ENCODE measurements at regions not wholly inside any gene's neighbourhood (a gene's known extent, or its start where the extent isn't known, plus 50 kb on each side); places are given as distances from the start of the nearest gene placed in this dataset.
"Not testable (repeated sequence)": the region's sequence is repeated elsewhere in the genome, so short reads cannot be mapped to it uniquely, and the experiment has no call there.

DNA sequence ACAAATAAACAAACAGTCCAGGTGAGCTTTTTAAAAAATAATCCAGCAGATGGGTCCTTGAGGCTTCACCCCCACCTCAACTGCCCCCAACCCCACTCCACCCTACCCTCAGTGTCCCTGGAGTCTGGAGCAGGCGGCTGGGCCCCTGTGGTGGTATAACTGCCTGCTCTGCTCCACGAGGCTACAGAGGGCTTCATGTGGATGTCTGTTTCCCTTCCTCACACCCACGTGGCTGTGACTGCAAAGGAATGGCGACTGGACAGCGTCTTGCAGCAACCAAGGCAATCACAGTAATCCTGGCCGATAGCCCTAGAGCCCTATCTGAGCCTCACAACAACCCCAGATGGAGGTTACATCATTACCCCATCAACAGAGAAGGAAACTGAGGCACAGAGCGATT, 76.5 kb downstream of the SLC2A10 start:
- no peak for DNase-seq (ENCODE audit: low read depth)

DNA sequence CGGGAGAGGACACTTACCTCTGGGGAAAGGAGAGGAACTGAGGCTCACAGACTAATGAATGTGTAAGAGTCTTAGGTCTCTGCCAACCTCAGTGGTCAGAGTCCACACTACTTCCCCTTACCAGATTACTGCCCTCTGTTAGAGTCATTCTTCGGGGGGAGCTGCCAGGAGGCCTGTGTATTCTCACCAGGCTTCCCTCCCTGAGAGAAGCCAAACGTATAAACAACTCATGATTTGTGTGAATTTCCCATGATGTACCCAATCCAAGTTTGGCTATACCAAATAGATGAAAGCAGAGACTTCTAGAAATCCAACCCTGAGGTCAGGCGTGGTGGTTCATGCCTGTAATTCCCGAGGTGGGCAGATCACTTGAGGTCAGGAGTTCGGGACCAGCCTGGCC, 77.1 kb downstream of the SLC2A10 start:
- DNase-seq (ENCODE audit: low read depth) = no peak

DNA sequence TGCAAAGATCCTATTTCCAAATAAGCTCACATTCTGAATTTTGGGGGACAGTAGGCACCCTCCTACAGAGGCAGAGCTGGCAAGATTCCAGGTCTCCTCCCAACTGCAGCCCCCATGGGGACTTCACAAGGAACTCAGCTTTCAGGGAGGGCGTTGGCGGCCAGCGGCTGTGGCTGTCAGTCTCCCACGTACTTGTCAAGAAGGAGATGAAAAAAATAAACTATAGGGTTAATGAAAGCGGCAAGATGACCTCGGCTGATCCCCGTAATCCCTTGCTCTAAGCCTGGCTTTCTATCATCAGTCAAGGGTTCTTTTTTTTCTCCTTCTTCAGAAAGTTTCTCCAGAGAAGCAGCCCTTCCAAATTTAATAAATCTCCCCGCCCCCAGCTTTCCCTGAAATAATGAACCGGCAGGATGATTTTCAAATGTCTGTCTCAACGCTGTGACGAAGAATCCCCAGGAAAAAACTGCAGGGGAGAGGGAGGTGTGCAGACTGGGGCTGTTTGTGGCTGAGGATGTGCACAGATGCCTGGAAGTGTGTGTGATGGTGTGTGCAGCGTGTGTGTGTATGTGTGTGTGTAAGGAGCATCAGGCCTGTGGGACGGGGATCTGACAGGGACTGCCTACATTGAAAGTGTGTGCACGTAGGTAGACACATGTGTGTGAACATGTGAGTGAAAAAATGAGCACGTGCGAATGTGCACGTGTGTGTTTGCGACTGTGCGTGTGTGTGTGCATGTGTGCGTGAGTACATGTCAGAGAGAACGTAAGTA, 78.7 kb downstream of the SLC2A10 start:
- no peak for DNase-seq (ENCODE audit: low read depth)

DNA sequence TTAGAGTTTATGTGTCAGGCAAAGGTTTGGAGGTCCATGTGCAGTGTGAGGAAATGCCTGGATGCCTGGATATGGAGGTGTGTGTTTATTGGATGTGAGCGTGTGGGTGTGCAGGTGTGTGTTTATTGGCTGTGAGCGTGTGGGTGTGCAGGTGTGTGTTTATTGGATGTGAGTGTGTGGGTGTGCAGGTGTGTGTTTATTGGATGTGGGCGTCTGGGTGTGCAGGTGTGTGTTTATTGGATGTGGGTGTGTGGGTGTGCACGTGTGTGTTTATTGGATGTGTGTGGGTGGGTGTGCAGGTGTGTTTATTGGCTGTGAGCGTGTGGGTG, 79.3 kb downstream of the SLC2A10 start:
- not testable (repeated sequence) for DNase-seq (ENCODE audit: low read depth)

DNA sequence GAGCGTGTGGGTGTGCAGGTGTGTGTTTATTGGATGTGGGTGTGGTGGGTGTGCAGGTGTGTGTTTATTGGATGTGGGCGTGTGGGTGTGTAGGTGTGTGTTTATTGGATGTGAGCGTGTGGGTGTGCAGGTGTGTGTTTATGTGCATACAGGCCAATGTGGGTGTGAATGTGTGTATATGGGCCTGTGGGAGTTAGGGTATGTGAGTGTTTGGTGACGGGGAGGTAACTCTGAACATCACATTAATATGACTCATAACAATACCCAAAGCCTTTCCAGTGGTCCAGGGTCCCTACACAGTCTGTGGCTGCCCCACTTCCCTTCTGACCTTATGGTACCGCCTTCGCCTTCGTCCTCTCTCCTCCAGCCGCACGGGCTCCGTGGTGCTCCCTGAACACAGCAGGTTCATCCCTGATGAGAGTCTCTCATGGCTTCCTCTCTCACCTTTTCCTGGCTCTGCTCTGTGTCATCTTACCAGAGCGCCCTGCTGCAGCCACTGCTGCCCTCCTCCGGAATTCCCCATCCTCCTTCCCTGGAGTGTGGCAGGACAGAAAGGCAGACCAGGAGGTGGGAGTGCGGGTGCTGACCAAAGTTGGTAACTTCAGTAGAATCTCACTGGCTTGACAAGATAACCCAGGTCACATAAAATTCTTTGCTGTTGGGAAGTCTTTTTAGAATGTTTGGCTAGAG, 80.0 kb downstream of the SLC2A10 start:
- DNase-seq (ENCODE audit: low read depth) = no peak

DNA sequence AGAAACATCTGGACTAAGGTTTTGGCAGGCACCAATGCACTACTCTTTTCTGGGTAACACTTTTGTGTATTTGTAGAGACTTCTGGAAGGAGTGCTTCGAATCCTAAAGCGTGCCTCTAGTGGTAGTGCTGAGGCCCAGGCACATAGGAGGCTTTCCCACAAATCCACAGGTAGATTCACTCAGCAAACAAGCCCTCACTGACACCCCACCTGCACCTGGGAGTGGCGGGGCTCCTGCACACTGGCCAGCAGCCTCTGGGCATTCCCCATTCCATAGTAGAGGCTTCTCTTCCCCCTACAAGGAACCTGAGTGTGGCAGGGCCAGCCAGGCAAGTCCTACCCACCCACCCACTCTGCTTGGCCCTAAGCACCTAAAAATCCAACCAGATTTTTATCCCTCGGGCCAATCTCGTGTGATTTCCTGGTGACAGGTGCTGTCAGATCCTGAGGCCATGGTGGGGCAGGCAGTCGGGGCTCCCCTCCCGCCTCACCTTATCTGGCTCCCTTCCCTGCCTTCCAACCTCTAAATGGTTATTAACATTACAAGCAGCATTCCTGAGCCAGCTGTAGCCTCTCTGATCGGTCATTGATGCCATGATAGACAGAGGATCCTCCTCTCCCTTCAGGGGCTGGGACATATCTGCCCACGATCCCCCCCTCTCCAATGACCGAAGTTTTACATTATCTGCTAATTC, 82.4 kb downstream of the SLC2A10 start:
- no peak for DNase-seq (ENCODE audit: low read depth)

DNA sequence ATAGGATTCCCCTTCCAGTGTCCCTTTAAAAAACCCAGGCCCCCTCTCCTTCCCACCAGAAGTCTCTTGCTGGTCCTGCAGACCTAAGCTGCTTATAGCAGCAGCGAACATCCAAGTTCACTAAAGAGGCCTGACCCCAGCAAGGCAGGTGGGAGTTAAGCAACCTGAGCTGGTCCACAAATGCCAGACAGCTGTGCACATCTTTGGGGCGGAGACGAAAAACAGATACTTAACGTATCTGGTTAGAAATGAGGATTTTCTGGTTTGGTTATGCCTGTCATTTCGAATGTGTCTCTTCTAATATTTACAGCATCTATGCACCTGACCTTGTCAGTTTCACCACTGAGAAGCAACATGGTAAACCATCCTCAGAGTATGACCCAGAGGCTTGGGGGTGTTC, 87.8 kb downstream of the SLC2A10 start:
- DNase-seq (ENCODE audit: low read depth) = no peak

DNA sequence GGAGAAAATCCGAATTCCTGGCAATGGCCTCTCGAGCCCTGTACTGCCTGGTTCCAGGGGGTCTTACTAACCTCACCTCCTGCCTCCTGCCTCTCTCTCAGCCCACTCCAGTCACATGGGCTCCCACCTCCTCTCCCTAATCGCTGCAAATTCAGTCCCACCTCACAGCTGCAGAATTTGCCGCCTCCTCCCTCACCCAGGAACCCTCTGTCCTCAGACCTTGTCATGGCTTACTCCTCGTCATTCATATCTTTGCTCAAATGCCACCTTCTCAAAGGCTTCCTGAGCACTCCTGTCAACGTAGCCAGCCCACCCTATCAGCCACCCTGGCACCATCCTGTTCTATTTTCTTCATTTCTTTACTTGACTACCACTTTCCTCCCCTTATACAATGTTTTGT, 89.0 kb downstream of the SLC2A10 start:
- no peak for DNase-seq (ENCODE audit: low read depth)

DNA sequence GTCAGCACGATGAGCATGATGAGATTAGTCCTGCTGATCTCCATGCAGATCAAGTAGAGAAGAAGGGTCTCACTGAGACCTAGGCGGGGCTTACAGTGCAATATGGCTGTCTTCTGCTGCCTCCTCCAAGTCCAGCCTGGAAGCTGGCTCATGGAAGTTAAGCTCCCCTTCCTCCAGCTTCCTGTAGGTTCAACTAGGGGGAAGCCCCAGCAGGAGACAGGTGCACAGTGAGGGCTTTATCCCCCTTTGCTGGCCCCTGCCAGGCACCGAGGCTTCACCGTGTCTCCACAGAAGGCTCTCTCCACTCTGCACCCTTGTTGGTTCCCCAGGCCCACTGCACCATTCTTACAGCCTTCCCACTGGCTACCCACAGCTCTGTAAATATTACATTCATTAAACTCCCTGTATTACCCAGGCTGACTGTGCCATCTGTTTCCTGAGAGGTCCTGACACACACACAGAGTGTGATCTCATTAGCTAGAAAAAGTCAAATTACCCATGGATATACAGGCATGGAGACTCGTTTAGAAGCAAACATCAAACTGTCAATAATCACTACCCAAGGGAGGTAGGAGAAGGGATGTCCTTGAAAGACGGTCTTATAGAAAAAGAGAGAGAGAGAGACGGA, 90.4 kb downstream of the SLC2A10 start:
- no peak for DNase-seq (ENCODE audit: low read depth)

DNA sequence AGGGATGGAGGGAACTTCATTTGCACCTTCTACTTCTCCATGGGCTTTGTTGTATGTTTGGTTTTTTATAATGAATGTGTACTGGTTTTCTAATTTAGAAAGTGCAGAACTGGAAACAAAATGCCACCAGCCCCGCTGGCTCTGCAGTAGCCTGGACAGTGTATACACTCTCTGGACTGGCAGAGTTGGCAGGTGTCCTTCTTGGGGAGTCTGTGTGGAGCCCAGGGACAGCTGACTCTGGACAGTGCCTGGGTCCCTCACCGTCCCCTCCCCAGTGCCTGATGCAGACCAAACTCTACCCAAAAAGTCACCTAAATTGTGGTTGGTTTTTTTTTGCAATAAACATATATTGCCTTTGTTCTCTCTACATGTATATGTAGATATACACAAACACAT, 91.0 kb downstream of the SLC2A10 start:
- no peak for DNase-seq (ENCODE audit: low read depth)

DNA sequence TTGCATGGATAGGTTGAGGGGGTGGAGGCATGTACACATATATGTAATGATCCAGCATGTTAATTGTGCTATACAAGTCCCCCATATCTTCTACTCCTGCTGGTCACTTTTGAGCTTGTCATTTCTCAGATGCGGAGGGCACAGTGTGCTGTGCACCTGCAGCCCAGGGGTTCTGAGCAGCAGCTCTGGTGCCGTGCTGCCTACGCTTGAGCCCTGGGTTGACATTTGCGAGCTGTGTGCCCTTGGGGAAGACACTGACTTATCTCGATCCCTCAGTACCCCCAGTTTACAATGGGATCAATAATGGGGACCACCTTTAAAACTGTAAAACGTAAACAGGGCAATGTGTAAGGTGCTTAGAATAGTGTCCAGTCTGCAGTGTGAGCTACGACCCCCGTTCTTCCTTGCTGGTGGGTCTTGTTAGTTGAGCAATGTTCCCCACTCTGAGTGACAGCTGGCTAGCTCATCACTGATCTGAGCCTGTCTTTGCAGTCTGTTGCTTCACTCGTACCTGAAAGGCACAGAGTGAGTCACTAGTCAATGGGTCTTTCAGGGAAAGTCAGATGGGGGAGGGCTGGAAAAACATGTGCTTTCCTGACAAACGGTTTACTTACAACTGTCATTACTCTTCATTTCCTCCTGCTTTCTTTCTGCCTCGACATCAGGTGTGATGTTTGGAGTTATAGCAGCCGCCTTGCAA, 91.7 kb downstream of the SLC2A10 start:
- no peak for DNase-seq (ENCODE audit: low read depth)

DNA sequence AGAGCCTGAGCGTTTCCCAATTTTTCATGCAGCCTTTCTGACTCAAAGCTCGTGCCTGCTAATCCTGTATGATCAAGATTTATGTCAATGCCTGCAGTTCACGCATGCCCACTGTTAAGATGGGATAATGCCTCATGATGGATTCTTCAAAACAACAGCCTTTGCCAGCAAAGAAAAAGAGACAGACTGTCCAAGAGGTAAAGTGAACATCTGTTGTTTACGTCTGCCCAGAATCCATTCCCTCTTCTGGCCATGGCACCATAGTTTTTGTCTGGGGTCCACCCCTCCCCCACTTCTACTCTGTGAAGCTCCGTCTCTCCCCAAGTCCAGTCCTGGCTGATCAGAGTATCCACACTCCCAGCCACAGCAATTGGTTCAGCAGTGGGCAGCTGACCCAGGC, 91.9 kb upstream of the EYA2 start:
- no peak for DNase-seq (ENCODE audit: low read depth)

DNA sequence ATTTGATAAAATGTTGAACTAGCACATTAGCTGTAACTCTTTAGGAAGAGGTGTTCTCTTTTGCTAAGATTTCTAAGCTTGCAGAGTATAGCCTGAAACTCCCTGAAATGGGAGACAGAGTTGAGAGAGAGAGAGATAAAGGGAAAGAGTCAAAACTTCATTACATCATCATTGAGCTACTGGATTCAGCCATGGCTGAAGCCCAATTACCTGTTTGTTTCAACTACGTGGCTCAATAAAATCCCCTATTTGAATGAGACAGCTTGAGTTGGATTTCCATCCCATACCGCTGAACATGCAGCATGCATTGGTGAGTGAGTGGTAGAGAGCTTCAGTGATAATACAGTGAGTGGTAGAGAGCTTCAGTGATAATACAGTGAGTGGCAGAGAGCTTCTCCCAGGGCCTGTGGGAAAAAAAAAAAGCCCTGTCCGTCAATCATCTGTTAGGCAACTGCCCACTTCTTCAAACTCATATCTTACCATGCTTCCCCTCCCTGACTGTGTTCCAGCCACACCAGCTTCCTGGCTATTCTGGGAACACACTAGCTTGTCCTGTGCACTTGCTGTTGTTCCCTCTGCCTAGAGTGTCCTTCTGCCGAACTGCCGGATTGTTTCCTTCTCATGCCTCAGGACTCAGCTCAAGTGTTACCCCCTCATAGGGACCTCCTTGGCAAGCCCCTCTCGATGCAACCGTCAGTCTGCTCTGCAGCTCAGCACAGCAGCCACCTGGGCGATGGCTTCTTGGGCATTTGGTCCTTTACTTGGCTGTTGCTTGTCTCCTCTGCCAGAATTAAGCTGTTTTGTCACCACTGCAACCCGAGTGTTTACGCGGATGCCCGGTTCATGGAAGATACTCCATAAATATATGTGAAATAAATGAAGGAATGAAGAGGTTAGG, 91.3 kb upstream of the EYA2 start:
- no peak for DNase-seq (ENCODE audit: low read depth)

DNA sequence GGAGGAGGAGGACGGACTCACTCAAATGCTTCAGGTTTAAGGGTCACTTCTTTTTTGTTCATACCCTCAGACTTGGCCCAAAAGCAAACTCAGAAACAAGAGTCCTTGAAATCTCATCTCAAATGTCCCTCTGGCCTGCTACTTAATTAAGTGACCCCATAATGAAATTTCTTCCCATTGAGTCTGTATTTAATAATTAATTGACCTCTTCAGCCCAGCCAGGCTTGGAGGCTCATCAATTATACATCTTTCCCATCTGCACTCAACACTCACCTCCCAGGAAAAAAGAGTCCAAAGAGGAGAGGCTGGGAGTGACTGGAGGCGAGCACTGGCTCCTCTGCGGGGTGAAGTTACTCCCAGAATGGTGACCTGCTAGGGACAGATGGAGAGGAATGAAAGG, 90.5 kb upstream of the EYA2 start:
- DNase-seq (ENCODE audit: low read depth) = no peak

DNA sequence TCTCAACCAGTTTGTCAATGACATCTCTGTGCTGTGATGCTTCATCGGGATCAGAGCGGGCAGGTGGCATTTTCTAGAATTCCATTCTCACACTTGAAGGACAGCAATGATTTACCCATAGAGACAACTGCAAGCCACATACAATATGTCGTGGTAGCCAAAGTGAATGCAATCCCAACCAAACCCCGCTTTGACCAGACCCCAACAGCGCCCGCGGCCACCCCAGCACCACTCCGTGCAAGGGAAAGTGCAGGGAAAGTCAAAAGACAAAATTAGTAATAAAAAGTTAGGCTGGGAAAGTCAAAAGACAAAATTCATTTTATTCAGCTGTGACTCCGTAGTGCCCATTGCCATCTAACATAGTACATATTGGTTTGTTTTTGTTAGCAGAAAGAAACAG, 88.8 kb upstream of the EYA2 start:
- no peak for DNase-seq (ENCODE audit: low read depth)

DNA sequence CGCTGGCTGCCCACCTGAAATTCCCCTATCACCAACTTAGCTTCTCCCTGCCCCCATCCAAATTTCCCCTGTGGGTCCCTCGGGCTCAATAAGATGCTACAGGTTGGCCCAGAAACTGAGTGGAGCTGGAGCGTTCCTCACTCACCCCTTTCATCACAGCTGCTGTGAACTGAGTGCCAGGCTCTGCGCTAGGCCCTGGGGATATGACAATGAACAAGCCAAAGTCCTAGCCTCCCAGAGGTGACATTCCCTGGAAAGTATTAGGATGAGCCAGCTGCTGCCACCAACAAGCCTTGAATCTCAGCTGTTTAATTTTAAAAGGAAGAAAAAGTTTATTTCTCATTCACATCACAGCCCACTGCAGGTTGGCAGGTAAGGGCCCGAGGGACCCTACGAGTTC, 86.6 kb upstream of the EYA2 start:
- no peak for DNase-seq (ENCODE audit: low read depth)

DNA sequence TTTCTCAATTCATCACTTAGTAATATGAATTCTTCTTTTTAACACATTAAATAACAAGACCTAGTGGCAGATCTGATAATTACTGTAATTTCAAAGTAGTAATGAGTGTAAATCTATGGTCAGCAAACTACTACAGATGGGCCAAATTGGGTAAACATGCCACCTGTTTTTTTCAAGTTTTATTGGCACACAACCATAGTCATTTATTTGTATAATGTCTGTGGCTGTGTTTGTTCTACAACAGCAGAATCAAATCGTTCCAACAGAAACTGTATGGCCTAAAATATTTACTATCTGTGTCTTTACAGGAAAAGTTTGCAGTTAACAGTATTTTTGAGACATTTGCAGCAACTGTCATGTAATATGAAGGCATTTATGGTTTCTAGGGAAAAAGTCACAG, 86.1 kb upstream of the EYA2 start:
- no peak for DNase-seq (ENCODE audit: low read depth)

DNA sequence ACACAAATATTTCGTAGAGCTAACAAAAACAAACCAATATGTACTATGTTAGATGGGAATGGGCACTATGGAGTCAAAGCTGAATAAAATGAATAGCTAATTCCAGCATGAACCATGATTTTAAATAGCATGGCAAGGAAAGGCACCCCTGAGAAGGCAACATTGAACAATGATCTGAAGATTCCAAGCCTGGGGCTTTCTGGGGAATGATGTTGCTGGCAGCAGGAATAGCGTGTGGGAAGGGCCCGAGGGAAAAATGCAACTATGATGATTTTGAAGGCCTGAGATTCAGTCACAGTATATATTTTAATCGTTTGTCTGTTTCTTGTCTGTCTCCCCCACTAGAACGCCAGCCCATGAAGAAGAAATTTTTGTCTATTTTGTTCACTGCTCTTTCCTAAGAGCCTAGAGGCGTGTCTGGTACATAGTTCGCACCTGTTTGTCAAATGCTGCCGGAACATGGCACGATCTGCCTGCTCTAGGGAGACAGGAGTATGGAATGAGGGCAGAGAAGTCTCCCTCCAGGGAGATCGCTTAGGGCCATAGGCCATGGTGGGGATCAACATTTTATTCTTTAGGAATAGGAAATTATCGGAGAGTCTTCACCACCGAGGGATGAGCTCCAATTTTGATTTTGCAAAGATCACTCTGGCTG, 84.8 kb upstream of the EYA2 start:
- no peak for DNase-seq (ENCODE audit: low read depth)

DNA sequence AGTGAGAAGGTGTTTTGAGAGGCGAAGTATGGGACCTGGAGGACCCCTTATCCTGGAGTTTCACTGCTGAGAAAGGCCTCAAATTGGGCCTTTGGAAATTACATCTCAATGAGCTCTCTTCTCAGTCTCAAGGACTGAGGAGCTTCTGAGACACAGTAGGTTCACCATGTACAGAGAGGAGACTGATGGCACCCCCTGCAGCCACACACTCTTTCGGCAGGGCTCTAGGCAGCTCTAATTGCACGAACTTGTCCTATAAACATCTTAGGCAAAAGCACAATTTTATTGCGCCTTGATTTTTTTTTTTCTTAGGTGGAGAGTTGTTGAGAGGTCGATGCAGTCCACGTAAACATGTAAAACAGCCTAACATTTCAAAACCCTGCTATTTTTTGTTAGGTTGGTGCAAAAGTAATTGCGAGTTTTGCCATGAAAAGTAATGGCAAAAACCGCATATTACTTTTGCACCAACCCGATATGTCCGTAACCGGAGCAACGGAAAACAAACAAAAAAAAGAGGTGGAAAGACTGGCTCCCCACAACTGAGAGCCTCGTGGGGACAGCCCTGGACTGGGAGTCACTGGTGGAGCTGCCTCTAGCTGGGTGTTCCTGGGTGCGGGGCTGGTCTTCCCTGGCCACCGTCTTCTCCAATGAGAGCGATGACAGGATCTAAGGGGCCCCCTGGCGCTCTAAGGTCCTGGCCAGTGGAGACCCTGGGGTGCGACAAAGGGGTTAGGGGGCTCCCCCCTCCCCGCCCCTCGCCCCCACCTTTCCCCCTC, 84.0 kb upstream of the EYA2 start:
- DNase-seq (ENCODE audit: low read depth) = no peak
